ENCODE measurements at regions not wholly inside any gene's neighbourhood (a gene's known extent, or its start where the extent isn't known, plus 50 kb on each side); places are given as distances from the start of the nearest gene placed in this dataset.
A peak's percentile ranks its signal among the peaks of the same experiment; 100 is the strongest.
"Not testable (repeated sequence)": the region's sequence is repeated elsewhere in the genome, so short reads cannot be mapped to it uniquely, and the experiment has no call there.

DNA sequence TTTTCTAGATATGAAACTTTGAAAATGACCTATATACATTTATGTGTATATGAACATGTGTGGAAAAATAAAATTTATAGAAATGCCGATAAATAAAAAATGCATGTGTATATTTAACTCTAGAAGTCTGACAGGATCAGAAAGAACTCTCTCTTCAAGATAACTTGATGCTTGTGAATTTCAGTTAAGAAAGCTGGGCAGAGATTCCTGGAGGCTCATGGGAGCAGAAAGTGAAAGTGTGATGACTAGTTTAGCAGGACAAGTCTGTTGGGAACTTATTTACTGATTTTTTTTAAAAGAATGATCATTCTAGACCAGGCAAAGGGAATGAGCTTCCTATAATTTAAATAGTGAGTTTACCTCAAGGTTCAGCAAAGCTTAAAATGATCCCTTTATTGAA is 81.5 kb upstream of the KCNAB1 start:
- TF ChIP-seq, protein P1, sequence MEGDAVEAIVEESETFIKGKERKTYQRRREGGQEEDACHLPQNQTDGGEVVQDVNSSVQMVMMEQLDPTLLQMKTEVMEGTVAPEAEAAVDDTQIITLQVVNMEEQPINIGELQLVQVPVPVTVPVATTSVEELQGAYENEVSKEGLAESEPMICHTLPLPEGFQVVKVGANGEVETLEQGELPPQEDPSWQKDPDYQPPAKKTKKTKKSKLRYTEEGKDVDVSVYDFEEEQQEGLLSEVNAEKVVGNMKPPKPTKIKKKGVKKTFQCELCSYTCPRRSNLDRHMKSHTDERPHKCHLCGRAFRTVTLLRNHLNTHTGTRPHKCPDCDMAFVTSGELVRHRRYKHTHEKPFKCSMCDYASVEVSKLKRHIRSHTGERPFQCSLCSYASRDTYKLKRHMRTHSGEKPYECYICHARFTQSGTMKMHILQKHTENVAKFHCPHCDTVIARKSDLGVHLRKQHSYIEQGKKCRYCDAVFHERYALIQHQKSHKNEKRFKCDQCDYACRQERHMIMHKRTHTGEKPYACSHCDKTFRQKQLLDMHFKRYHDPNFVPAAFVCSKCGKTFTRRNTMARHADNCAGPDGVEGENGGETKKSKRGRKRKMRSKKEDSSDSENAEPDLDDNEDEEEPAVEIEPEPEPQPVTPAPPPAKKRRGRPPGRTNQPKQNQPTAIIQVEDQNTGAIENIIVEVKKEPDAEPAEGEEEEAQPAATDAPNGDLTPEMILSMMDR (IDR thresholded peaks at IDR 0.05; ENCODE audit: poor library complexity, severe bottlenecking): no peak
- DNase-seq (ENCODE audit: low spot score) (no peak), ATAC-seq (ENCODE audit: low read depth) (no peak)
- Histone ChIP-seq H3K4me1 (ENCODE audit: insufficient read depth, poor library complexity, severe bottlenecking) (no peaks in the 10 kb centered on the region), H3K4me3 (ENCODE audit: severe bottlenecking) (no peak overlapping the region), H3K27ac (ENCODE audit: poor library complexity, severe bottlenecking) (no peak overlapping the region), H3K27me3 (ENCODE audit: insufficient read depth, poor library complexity, severe bottlenecking) (no peaks in the 10 kb centered on the region), H3K36me3 (ENCODE audit: low read depth) (no peaks in the 10 kb centered on the region), H3K9me3 (ENCODE audit: severe bottlenecking) (no peaks in the 10 kb centered on the region)

DNA sequence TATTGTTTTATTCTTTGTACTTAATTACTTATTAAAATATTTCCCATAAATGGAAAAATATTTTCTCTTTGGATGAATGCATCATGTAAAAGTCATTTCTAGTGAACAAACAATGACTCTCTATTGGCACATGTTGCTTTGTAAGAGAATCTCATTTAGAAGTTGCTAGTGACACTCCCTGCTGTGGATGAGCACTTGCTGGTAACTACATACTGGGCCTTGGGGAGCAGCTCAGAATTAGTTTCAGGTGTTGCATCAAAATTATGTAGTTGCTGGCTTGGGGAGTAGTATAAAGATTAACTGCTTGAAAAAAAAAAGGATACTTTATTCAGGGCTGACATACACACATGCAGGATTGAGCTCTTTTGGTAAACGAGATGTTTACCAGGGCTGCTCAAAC is 80.3 kb upstream of the KCNAB1 start:
- no peak for DNase-seq (ENCODE audit: low spot score)
- no peak for ATAC-seq (ENCODE audit: low read depth)
- Histone ChIP-seq H3K4me1 (ENCODE audit: insufficient read depth, poor library complexity, severe bottlenecking) (no peaks in the 10 kb centered on the region), H3K27ac (ENCODE audit: poor library complexity, severe bottlenecking) (no peak overlapping the region), H3K27me3 (ENCODE audit: insufficient read depth, poor library complexity, severe bottlenecking) (no peaks in the 10 kb centered on the region), H3K4me3 (ENCODE audit: severe bottlenecking) (no peak overlapping the region), H3K9me3 (ENCODE audit: severe bottlenecking) (no peaks in the 10 kb centered on the region), H3K36me3 (ENCODE audit: low read depth) (no peaks in the 10 kb centered on the region)
- TF ChIP-seq, protein P1 (IDR thresholded peaks at IDR 0.05; ENCODE audit: poor library complexity, severe bottlenecking): no peak

DNA sequence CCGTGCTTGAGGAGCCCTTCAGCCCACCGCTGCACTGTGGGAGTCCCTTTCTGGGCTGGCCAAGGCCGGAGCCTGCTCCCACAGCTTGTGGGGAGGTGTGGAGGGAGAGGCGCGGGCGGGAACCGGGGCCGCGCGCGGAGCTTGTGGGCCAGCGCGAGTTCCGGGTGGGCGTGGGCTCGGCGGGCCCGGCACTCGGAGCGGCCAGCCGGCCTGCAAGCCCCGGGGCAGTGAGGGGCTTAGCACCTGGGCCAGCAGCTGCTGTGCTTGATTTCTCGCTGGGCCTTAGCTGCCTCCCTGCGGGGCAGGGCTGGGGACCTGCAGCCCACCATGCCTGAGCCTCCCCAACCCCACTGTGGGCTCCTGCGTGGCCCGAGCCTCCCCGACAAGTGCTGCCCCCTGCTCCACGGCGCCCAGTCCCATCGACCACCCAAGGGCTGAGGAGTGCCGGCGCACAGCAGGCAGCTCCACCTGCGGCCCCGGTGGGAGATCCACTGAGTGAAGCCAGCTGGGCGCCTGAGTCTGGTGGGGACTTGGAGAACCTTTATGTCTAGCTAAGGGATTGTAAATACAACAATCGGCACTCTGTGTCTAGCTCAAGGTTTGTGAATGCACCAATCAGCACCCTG is 79.0 kb upstream of the KCNAB1 start:
- H3K9me3 ChIP-seq (ENCODE audit: severe bottlenecking); DNase-seq (ENCODE audit: low spot score); H3K36me3 ChIP-seq (ENCODE audit: low read depth): not testable (repeated sequence)

DNA sequence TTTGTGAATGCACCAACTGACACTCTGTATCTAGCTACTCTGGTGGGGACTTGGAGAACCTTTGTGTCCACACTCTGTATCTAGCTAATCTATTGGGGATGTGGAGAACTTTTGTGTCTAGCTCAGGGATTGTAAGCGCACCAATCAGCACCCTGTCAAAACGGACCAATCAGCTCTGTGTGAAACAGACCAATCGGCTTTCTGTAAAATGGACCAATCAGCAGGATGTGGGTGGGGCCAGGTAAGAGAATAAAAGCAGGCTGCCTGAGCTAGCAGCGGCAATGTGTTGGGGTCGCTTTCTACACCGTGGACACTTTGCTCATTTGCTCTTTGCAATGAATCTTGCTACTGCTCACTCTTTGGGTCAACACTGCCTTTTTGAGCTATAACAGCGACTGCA is 78.5 kb upstream of the KCNAB1 start:
- not testable (repeated sequence) for H3K4me3 ChIP-seq (ENCODE audit: severe bottlenecking); H3K27me3 ChIP-seq (ENCODE audit: insufficient read depth, poor library complexity, severe bottlenecking); DNase-seq (ENCODE audit: low spot score); H3K4me1 ChIP-seq (ENCODE audit: insufficient read depth, poor library complexity, severe bottlenecking); ATAC-seq (ENCODE audit: low read depth); H3K27ac ChIP-seq (ENCODE audit: poor library complexity, severe bottlenecking); H3K36me3 ChIP-seq (ENCODE audit: low read depth); H3K9me3 ChIP-seq (ENCODE audit: severe bottlenecking)

More for the DNA sequence above, 79.0 kb upstream of the KCNAB1 start:
- not testable (repeated sequence) for ATAC-seq (ENCODE audit: low read depth); H3K4me1 ChIP-seq (ENCODE audit: insufficient read depth, poor library complexity, severe bottlenecking); H3K27me3 ChIP-seq (ENCODE audit: insufficient read depth, poor library complexity, severe bottlenecking); H3K27ac ChIP-seq (ENCODE audit: poor library complexity, severe bottlenecking); H3K4me3 ChIP-seq (ENCODE audit: severe bottlenecking)

DNA sequence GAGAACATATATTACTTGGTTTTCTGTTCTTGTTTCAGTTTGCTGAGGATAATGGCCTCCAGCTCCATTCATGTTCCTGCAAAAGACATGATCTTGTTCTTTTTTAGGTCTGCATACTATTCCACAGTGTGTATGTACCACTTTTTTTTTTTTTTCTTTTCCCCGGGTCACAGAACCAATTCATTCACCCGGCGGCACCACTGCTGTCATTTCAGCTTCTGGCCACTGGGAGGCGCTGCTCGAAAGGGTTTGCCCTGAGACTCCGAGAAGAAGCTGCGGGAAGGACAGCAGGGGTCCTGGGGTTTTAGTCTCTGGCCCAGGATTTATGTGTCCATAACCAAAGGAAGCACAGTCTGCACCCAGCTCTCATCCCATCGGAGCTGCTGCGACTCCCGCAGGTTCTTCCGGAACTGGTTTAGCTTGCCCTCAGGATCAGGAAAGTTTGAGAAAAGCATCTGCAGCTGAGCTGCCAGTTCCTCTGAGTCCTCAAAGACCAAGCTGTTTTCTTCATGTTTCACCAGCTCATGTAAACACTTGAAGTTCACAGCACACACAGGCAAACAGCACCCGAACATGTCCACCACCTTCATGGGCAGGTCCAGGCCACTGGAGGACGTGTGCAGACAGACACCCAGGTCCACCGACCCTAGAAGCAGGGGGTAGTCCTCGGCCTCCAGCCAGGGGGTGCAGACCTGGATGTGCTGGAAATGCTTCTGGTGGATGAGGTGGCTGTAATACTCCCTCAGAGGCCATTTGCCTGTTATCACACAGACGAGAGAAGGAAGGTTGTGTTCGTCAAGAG is 76.3 kb upstream of the KCNAB1 start:
- not testable (repeated sequence) for H3K9me3 ChIP-seq (ENCODE audit: severe bottlenecking); ATAC-seq (ENCODE audit: low read depth); H3K4me3 ChIP-seq (ENCODE audit: severe bottlenecking); H3K36me3 ChIP-seq (ENCODE audit: low read depth); H3K4me1 ChIP-seq (ENCODE audit: insufficient read depth, poor library complexity, severe bottlenecking); H3K27me3 ChIP-seq (ENCODE audit: insufficient read depth, poor library complexity, severe bottlenecking); H3K27ac ChIP-seq (ENCODE audit: poor library complexity, severe bottlenecking); DNase-seq (ENCODE audit: low spot score)
- TF ChIP-seq, protein P1 (IDR thresholded peaks at IDR 0.05; ENCODE audit: poor library complexity, severe bottlenecking): peak; percentile 71

DNA sequence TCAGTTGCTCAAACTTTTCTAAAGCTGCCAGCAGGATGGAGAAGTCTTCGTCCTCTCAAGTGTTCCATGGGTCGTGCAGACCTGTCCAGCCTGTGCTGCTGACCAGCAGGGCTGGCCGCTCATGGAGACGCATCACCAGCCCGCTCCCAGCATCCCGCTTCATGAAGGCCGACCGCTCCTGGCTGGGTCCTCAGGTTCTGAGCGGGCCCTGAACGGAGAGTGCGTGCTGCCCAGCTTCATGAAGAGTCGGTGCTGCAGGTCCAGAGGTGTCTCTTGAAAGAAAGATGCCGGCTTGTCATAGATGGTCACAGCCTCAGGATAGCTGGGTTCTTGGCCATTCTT is 75.8 kb upstream of the KCNAB1 start:
- H3K36me3 ChIP-seq (ENCODE audit: low read depth): no peaks in the 10 kb centered on the region
- H3K4me3 ChIP-seq (ENCODE audit: severe bottlenecking): no peak overlapping the region
- TF ChIP-seq, protein P1 (IDR thresholded peaks at IDR 0.05; ENCODE audit: poor library complexity, severe bottlenecking): no peak
- H3K4me1 ChIP-seq (ENCODE audit: insufficient read depth, poor library complexity, severe bottlenecking): no peaks in the 10 kb centered on the region
- no peak overlapping the region for H3K27ac ChIP-seq (ENCODE audit: poor library complexity, severe bottlenecking)
- ATAC-seq (ENCODE audit: low read depth) (no peak), DNase-seq (ENCODE audit: low spot score) (no peak)
- H3K9me3 ChIP-seq (ENCODE audit: severe bottlenecking): no peaks in the 10 kb centered on the region
- no peaks in the 10 kb centered on the region for H3K27me3 ChIP-seq (ENCODE audit: insufficient read depth, poor library complexity, severe bottlenecking)

DNA sequence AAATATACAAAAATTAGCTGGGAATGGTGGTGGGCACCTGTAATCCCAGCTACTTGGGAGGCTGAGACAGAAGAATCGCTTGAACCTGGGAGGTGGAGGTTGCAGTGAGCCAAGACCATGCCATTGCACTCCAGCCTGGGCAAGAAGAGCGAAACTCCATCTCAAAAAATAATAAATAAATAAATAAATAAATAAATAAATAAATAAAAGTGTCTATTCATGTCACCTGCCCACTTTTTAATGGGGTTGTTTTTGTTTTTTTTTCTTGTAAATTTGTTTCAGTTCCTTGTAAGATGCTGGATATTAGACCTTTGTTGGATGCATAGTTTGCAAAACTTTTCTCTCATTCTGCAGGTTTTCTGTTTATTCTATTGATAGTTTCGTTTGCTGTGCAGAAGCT is 71.9 kb upstream of the KCNAB1 start:
- not testable (repeated sequence) for ATAC-seq (ENCODE audit: low read depth); H3K4me1 ChIP-seq (ENCODE audit: insufficient read depth, poor library complexity, severe bottlenecking); H3K4me3 ChIP-seq (ENCODE audit: severe bottlenecking); H3K27me3 ChIP-seq (ENCODE audit: insufficient read depth, poor library complexity, severe bottlenecking); H3K36me3 ChIP-seq (ENCODE audit: low read depth); H3K9me3 ChIP-seq (ENCODE audit: severe bottlenecking); DNase-seq (ENCODE audit: low spot score); H3K27ac ChIP-seq (ENCODE audit: poor library complexity, severe bottlenecking)

Data from RWPE2 (cell line).